Parathyroid adenoma (tissue), 2 donors: ENCODE measurements at regions not wholly inside any gene's neighbourhood (a gene's known extent, or its start where the extent isn't known, plus 50 kb on each side); places are given as distances from the start of the nearest gene placed in this dataset.

Experiments used
- H2AFZ ChIP-seq: fragments of 300-600 bp; sonication (generic); one replicate; pipeline ENCODE4 v1.7.0; 2017; ENCODE audit warnings: antibody characterized with exemption, mild to moderate bottlenecking
- H3K27ac ChIP-seq: fragments of 300-600 bp; sonication (generic); one replicate; pipeline ENCODE4 v1.7.0; 2017
- H3K27me3 ChIP-seq: fragments of 300-600 bp; sonication (generic); one replicate; pipeline ENCODE4 v1.7.0; 2017; ENCODE audit warnings: low read length; ENCODE audit not compliant: control insufficient read depth, insufficient read depth
- H3K36me3 ChIP-seq: fragments of 300-600 bp; sonication (generic); one replicate; pipeline ENCODE4 v1.7.0; 2017; ENCODE audit warnings: low read length; ENCODE audit not compliant: control insufficient read depth, insufficient read depth
- H3K4me1 ChIP-seq: fragments of 300-600 bp; sonication (generic); one replicate; pipeline ENCODE4 v1.7.0; 2017; ENCODE audit warnings: control low read depth
- H3K4me2 ChIP-seq: fragments of 300-600 bp; sonication (generic); one replicate; pipeline ENCODE4 v1.7.0; 2017; ENCODE audit warnings: low read length
- H3K4me3 ChIP-seq: fragments of 300-600 bp; sonication (generic); one replicate; pipeline ENCODE4 v1.7.0; 2017; ENCODE audit warnings: low read depth, low read length
- H3K79me2 ChIP-seq: fragments of 300-600 bp; sonication (generic); one replicate; pipeline ENCODE4 v1.7.0; 2017; ENCODE audit warnings: control low read depth
- H3K9ac ChIP-seq: fragments of 300-600 bp; sonication (generic); one replicate; pipeline ENCODE4 v1.7.0; 2017; ENCODE audit warnings: mild to moderate bottlenecking
- H3K9me3 ChIP-seq: fragments of 300-600 bp; sonication (generic); one replicate; pipeline ENCODE4 v1.7.0; 2017; ENCODE audit warnings: low read length; ENCODE audit not compliant: control insufficient read depth
- TF ChIP-seq, protein P1 (sequence below): fragments of 300-600 bp; sonication (generic); IDR thresholded peaks from one replicate; pipeline ENCODE4 v1.7.0; 2017; ENCODE audit warnings: antibody characterized with exemption, mild to moderate bottlenecking
- donor health status: primary hyperparathyroidism.

DNA sequence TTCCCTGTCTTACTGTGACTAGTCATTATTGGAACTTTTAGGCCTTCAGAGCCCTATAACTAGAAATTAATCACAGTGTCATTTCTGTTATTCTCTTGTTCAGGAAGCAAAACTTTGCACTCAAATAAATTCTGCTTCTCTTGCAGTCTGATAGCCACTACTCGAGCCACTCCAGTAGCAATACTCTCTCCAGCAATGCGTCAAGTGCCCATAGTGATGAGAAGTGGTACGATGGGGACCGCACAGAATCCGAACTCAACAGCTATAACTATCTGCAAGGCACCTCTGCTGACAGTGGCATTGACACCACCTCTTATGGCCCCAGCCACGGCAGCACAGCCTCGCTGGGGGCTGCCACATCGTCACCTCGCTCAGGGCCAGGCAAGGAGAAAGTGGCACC is 223.2 kb upstream of the RGS6 start:
- H3K79me2 ChIP-seq, result no peaks in the 10 kb centered on the region
- no peak overlapping the region for H2AFZ ChIP-seq
- H3K27me3 ChIP-seq, result no peaks in the 10 kb centered on the region
- H3K36me3 ChIP-seq, result no peaks in the 10 kb centered on the region
- no peaks in the 10 kb centered on the region for H3K9me3 ChIP-seq
- no peak overlapping the region for H3K27ac ChIP-seq
- H3K4me1 ChIP-seq, result no peaks in the 10 kb centered on the region
- no peak overlapping the region for H3K4me3 ChIP-seq
- TF ChIP-seq, protein P1, sequence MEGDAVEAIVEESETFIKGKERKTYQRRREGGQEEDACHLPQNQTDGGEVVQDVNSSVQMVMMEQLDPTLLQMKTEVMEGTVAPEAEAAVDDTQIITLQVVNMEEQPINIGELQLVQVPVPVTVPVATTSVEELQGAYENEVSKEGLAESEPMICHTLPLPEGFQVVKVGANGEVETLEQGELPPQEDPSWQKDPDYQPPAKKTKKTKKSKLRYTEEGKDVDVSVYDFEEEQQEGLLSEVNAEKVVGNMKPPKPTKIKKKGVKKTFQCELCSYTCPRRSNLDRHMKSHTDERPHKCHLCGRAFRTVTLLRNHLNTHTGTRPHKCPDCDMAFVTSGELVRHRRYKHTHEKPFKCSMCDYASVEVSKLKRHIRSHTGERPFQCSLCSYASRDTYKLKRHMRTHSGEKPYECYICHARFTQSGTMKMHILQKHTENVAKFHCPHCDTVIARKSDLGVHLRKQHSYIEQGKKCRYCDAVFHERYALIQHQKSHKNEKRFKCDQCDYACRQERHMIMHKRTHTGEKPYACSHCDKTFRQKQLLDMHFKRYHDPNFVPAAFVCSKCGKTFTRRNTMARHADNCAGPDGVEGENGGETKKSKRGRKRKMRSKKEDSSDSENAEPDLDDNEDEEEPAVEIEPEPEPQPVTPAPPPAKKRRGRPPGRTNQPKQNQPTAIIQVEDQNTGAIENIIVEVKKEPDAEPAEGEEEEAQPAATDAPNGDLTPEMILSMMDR, result no peak
- H3K4me2 ChIP-seq, result no peak overlapping the region
- no peak overlapping the region for H3K9ac ChIP-seq

DNA sequence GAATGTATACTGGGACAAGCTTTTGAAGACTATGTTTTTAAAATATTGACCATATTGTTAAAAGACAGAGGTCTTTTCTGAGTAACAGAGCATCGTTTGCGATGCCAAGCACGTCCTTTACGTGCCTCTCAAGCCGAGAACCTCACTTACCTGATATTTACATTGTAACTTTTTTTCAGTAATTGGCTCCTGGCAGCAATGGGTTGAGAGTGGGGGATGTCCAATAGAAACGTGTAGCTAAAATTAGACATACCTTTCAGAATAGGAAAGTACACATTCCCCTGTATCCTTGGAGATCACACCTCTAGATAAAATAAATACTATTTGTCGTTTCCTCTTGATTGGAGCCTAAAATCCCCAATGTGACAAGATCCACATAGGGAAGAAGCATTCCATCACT is 222.2 kb upstream of the RGS6 start:
- Histone ChIP-seq H3K36me3 (no peaks in the 10 kb centered on the region), H3K79me2 (no peaks in the 10 kb centered on the region)
- TF ChIP-seq, protein P1, result no peak

DNA sequence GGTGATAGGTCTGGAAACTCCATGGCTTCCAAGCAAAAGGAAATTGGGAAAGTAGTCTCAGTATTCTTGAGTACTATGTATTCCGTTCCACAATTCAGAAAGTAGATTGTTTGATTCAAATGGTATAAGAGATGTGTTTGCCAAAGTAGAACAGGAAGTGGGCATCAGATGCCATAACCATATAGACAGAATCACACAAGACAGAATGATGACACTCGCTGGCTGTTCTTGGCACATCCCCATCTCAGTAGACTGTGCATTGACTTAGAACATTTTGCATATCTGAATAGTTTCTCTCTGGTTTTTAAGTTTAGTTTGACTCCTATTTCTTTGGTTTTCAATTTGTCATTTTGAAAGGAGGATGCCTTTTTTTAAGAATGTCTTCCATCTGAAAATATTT is 221.1 kb upstream of the RGS6 start:
- no peak overlapping the region for H2AFZ ChIP-seq
- no peak overlapping the region for H3K27ac ChIP-seq
- H3K9me3 ChIP-seq, result no peaks in the 10 kb centered on the region
- no peaks in the 10 kb centered on the region for H3K4me1 ChIP-seq
- H3K79me2 ChIP-seq, result no peaks in the 10 kb centered on the region
- no peak overlapping the region for H3K4me3 ChIP-seq
- TF ChIP-seq, protein P1, result no peak
- no peaks in the 10 kb centered on the region for H3K27me3 ChIP-seq
- no peaks in the 10 kb centered on the region for H3K36me3 ChIP-seq
- H3K4me2 ChIP-seq, result no peak overlapping the region
- no peak overlapping the region for H3K9ac ChIP-seq

More for the DNA sequence above, 222.2 kb upstream of the RGS6 start:
- Histone ChIP-seq H3K27me3 (no peaks in the 10 kb centered on the region), H3K4me3 (no peak overlapping the region), H3K27ac (no peak overlapping the region), H3K4me1 (no peaks in the 10 kb centered on the region), H2AFZ (no peak overlapping the region), H3K4me2 (no peak overlapping the region), H3K9me3 (no peaks in the 10 kb centered on the region), H3K9ac (no peak overlapping the region)

DNA sequence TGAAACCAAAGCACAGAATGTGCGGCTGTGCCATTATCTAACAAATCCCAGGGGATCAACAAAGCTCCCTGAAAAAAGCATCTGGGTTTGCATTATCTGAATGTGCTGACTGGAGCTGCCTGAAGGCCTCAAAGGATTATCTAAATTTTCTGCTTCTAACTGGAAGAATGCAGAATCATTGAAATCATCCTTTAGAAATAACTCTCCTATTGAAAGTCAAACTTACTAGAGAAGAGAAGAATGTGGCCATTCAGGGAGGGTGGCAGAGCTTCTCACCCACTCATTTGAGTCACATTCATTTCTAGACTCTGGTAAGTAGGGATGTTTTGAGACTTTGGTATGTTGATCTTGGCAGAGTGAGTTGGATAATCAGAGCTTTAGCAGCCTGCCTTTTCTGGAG is 220.6 kb upstream of the RGS6 start:
- Histone ChIP-seq H3K36me3 (no peaks in the 10 kb centered on the region), H3K4me1 (no peaks in the 10 kb centered on the region), H3K79me2 (no peaks in the 10 kb centered on the region), H3K27ac (no peak overlapping the region), H3K4me2 (no peak overlapping the region), H3K4me3 (no peak overlapping the region), H3K9me3 (no peaks in the 10 kb centered on the region), H3K27me3 (no peaks in the 10 kb centered on the region), H2AFZ (no peak overlapping the region), H3K9ac (no peak overlapping the region)
- TF ChIP-seq, protein P1, result no peak

DNA sequence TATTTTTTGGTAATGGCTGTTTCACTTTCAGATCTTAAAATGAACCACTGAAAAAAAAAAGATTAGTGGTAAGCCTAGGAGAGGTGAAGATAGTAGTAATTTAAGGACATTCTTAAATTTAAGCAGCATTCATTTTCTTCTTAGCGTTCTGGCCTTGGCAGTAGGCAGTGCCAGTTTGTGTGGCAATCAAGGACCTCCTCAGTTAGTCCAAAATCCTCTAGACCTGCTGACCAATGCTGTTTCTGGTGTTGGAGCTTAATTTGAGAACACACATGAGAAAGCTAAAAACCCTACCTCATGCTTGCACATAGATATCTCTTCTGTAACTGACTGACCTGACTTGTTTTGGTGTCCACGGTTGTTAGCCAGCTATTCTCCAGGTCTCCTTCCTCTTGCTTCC is 219.8 kb upstream of the RGS6 start:
- no peaks in the 10 kb centered on the region for H3K79me2 ChIP-seq
- no peak overlapping the region for H3K9ac ChIP-seq
- no peaks in the 10 kb centered on the region for H3K27me3 ChIP-seq
- no peak overlapping the region for H3K27ac ChIP-seq
- TF ChIP-seq, protein P1, result no peak
- no peak overlapping the region for H2AFZ ChIP-seq
- no peaks in the 10 kb centered on the region for H3K36me3 ChIP-seq
- H3K9me3 ChIP-seq, result no peaks in the 10 kb centered on the region
- H3K4me3 ChIP-seq, result no peak overlapping the region
- H3K4me2 ChIP-seq, result no peak overlapping the region
- H3K4me1 ChIP-seq, result no peaks in the 10 kb centered on the region
